ENCODE measurements at regions not wholly inside any gene's neighbourhood (a gene's known extent, or its start where the extent isn't known, plus 50 kb on each side); places are given as distances from the start of the nearest gene placed in this dataset.

DNA sequence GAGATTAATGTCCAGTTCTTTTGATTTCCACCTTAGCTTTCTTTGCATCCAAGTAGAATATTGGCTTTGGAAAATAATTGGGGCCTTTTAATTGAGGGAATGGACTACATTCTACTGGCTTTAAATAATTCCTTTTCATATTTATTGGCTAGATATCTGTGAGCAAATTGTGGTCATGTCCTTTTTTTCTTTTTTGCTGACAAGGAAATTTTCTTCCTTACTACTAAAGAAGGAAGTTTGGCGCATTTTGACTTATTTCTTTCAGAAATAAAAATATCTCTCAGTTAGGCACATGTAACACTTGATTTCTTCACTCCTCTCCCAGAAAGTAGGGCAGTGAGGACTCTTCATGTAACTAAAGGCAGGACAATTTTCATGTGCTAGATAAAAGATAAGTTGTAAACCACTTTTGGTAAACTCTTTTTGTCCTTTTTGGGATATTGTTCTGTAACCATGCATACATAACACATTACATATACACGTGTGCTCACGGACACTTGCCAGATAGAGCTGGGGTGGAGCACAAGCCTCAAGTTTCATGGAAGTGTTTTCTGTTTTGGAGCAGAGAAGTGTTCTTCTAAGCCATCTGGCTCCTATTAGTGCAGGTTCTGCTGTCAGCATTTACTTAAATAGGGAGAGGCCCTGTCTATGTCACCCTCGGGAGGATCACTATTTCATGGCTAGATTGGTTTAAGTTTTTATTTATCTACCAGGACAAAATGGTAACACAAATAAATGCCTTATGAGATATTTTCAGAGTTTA lies 85.1 kb upstream of the LRIG3 start:
- TF ChIP-seq ZNF350 (tag by site-specific recombination; IDR thresholded peaks at IDR 0.05) (no peak), ZBTB8A (tag by site-specific recombination; IDR thresholded peaks at IDR 0.05) (no peak), ZNF19 (tag by site-specific recombination; IDR thresholded peaks at IDR 0.05; ENCODE audit: low read depth) (no peak), ZNF157 (tag by site-specific recombination; IDR thresholded peaks at IDR 0.05) (no peak), ZNF274 (IDR thresholded peaks at IDR 0.05; ENCODE audit: low read length) (no peak), ZNF274 (tag by site-specific recombination; IDR thresholded peaks at IDR 0.05; ENCODE audit: borderline replicate concordance) (no peak), ZNF311 (tag by site-specific recombination; IDR thresholded peaks at IDR 0.05; ENCODE audit: borderline replicate concordance) (no peak), ZNF530 (tag by site-specific recombination; IDR thresholded peaks at IDR 0.05; ENCODE audit: low read depth) (no peak), PBX3 (CRISPR knock-in tag; IDR thresholded peaks at IDR 0.05) (no peak)
- TF ChIP-seq, protein P1, sequence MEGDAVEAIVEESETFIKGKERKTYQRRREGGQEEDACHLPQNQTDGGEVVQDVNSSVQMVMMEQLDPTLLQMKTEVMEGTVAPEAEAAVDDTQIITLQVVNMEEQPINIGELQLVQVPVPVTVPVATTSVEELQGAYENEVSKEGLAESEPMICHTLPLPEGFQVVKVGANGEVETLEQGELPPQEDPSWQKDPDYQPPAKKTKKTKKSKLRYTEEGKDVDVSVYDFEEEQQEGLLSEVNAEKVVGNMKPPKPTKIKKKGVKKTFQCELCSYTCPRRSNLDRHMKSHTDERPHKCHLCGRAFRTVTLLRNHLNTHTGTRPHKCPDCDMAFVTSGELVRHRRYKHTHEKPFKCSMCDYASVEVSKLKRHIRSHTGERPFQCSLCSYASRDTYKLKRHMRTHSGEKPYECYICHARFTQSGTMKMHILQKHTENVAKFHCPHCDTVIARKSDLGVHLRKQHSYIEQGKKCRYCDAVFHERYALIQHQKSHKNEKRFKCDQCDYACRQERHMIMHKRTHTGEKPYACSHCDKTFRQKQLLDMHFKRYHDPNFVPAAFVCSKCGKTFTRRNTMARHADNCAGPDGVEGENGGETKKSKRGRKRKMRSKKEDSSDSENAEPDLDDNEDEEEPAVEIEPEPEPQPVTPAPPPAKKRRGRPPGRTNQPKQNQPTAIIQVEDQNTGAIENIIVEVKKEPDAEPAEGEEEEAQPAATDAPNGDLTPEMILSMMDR (tag by site-specific recombination; IDR thresholded peaks at IDR 0.05) = no peak
